GM19468 (cell line): ENCODE measurements at regions not wholly inside any gene's neighbourhood (a gene's known extent, or its start where the extent isn't known, plus 50 kb on each side); places are given as distances from the start of the nearest gene placed in this dataset.

ENCODE experiments used
- ATAC-seq: cut with Tn5 transposase; IDR thresholded peaks from one replicate; pipeline ENCODE4 v1.9.1; 2021; ENCODE audit warnings: mild to moderate bottlenecking, moderate library complexity, moderate number of reproducible peaks; ENCODE audit not compliant: unreplicated experiment; ENCODE audit errors: extremely low read depth

- ATAC-seq: no peak
Measured at GRCh38 chr15:62928242-62928999, 114.1 kb upstream of the TPM1 start.

- no peak for ATAC-seq
Measured at GRCh38 chr15:62929000-62929357, 113.6 kb upstream of the TPM1 start.

GRCh38 chr15:62931650-62932049, 110.9 kb upstream of the TPM1 start:
- no peak for ATAC-seq

GRCh38 chr15:62932436-62932835, 110.1 kb upstream of the TPM1 start:
- no peak for ATAC-seq

- ATAC-seq: no peak
Measured at GRCh38 chr15:62933386-62933785, 109.2 kb upstream of the TPM1 start.

- no peak for ATAC-seq
Measured at GRCh38 chr15:62934236-62934971, 108.1 kb upstream of the TPM1 start.

GRCh38 chr15:62935300-62936081, 107.1 kb upstream of the TPM1 start:
- no peak for ATAC-seq

GRCh38 chr15:62938825-62939224, 103.7 kb upstream of the TPM1 start:
- ATAC-seq: no peak

- no peak for ATAC-seq
Measured at GRCh38 chr15:62940093-62940754, 102.3 kb upstream of the TPM1 start.

- ATAC-seq: no peak
Measured at GRCh38 chr15:62940755-62941361, 101.7 kb upstream of the TPM1 start.

- ATAC-seq: no peak
Measured at GRCh38 chr15:62941699-62942098, 100.8 kb upstream of the TPM1 start.

GRCh38 chr15:62942428-62942827, 100.1 kb upstream of the TPM1 start:
- no peak for ATAC-seq

GRCh38 chr15:62945063-62945462, 97.5 kb upstream of the TPM1 start:
- ATAC-seq: no peak

- no peak for ATAC-seq
Measured at GRCh38 chr15:62945760-62946159, 96.8 kb upstream of the TPM1 start.

- ATAC-seq: no peak
Measured at GRCh38 chr15:62946940-62947339, 95.6 kb upstream of the TPM1 start.

GRCh38 chr15:62950462-62950931, 92.0 kb upstream of the TPM1 start:
- ATAC-seq: no peak

- no peak for ATAC-seq
Measured at GRCh38 chr15:62951481-62951880, 91.1 kb upstream of the TPM1 start.

GRCh38 chr15:62953021-62953420, 89.5 kb upstream of the TPM1 start:
- no peak for ATAC-seq

GRCh38 chr15:62953496-62954045, 89.0 kb upstream of the TPM1 start:
- no peak for ATAC-seq

- no peak for ATAC-seq
Measured at GRCh38 chr15:62957130-62957529, 85.4 kb upstream of the TPM1 start.
